Activated CD8-positive, alpha-beta memory T cell treated with anti-CD3 and anti-CD28 coated beads for 4 hours (primary cell): ENCODE measurements at regions not wholly inside any gene's neighbourhood (a gene's known extent, or its start where the extent isn't known, plus 50 kb on each side); places are given as distances from the start of the nearest gene placed in this dataset.
"Not testable (repeated sequence)": the region's sequence is repeated elsewhere in the genome, so short reads cannot be mapped to it uniquely, and the experiment has no call there.

Source experiments
- DNase-seq, 2 donors: peaks; one replicate each; pipeline ENCODE4 v3.0.0-alpha.2; 2020; ENCODE audit warnings: low read depth in 2 of 2

DNA sequence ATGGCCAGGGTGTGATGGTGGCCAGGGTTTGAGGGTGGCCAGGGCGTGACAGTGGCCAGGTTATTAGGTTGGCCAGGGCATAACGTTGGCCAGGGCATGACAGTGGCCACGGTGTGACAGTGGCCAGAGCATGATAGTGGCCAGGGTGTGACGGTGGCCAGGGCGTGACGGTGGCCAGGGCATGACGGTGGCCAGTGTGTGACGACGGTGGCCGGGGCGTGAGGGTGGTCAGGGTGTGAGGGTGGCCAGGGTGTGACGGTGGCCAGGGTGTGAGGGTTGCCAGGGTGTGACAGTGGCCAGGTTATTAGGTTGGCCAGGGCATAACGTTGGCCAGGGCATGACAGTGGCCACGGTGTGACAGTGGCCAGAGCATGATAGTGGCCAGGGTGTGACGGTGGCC lies 642.8 kb downstream of the TBC1D22A start:
- not testable (repeated sequence) for DNase-seq

DNA sequence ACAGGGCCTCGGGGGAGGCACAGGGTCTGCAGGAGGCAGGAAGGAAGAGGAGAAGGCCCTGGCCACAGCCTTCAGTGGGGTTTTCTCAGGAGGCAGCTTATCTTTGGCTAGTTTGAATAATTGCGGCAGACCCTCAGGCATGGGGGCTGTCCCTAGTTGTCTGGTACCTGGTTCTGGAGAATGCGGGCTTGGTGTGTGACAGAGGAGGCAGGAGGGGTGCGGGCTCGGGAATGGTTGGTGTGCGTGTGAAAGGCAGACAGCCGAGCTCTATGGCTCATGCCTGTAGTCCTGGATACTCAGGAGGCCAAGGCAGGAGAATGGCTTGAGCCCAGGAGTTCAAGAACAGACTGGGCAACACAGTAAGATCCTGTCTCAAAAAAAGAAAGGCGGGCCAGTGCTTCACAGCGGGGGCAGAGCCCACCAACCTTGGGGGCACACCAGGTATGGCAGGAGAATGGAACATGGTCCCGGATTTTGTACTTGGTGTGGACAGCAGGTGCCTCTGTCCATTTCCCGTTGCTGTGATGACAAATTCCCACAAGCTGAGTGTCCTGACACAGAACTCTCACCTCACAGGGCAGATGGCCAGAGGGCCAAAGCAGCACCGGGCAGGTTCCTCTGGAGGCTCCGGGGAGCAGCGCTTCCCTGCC lies 640.6 kb downstream of the TBC1D22A start:
- DNase-seq: no peak

DNA sequence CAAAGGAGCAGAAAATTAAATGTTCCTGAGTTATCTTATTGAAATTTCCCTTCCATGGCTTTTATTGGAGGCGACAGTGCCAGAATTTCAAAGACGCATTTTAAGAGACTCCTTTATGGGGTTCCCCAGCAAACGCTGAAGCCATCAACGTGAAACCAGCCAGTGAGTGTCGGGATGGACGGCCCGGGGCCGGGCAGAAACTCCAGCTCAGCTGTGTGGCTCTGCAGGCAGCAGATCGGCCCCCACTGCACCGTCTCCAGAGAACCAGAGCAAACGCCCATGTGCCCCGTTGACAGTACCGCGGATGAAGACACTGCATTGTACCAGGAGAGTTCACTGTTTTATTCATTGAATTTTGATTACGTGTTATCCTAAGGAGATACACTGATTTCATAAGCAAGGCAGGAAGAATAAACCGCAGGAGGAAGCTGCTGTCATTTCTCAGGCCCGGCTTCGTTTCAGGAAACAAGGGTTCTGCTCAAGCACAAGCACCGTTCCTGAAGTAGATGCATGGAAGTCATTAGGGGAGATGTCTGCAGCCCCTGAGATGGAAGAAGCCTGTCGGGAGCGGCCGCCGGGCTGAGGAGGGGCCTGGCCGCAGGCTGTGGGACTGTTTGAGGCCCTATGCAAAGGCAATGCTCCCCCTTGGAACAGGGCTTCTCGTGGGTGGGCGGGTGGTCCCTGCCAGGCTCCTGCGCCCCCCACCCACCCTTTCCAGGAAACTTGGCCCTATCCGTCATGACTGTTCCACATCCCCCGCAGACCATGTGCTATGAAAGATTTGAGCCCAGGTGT lies 639.7 kb downstream of the TBC1D22A start:
- no peak for DNase-seq

DNA sequence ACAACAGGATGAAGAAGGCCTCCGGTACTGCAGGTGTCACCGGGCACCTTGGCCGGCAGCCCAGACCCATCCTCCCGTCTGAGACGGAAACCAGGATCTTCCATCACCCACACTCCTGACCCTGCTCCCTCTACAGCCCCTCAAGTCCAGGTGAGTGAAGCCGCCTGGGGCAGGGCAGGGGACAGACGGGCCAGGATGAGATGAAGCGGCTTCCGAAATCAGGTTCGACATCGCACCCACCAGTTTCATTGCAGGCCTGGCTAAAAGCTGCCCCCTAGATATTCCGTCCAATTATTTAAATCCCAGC lies 639.1 kb downstream of the TBC1D22A start:
- no peak for DNase-seq

DNA sequence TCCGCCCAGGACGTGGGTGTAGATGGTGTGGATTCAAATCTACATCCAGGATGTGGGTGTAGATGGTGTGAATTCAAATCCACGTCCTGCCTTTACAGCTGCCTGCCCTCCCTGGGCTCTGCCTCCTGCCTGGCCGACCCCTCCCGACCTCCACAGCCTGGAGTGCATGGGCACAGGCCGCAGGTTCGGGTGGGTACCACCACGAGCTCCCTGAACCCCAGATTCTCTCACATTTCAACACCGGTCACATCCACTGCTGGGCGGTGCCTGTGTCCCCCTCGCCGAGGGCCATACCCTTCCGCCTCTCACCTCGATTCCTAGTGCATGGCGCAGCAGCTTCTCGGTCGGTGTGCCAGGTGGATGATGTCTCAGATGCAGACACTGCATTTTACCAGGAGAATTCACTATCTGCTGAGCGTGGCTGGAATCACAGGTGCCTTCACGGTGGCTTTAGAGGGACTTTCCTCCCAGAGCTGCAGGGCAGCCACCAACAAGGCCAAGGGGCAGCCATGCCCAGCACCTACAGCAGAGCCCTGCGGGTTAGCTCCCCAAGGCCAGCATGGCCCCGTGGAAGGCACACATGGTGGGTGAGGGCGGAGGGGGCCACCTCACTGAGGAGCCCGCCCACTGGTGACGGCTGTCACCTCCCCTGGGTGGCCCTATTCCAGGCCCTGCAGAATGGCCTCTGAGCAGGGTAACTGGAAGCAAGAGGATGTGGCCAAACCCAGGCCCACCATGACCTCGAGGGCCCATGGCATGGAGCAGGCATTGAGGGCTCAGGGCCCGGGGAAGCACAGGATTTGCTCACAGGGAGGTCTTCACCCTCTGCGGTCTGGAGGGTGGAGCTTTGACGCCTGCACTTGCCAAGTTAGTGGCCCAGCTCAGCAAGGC lies 638.5 kb downstream of the TBC1D22A start:
- DNase-seq: no peak

DNA sequence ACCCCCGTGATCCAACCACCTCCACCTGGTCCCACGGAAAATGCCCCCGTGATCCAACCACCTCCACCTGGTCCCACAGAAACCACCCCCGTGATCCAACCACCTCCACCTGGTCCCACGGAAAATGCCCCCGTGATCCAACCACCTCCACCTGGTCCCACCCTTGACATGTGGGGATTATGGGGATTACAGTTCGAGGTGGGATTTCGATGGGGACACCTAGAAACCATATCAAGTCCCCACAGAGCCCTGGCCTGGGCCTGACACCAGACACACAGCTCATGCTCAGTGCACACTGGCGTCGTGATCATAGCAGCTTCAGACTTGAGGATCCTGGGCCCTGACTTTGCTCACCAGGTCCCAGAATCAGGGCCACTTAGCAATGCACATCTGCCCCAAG lies 637.7 kb downstream of the TBC1D22A start:
- not testable (repeated sequence) for DNase-seq

DNA sequence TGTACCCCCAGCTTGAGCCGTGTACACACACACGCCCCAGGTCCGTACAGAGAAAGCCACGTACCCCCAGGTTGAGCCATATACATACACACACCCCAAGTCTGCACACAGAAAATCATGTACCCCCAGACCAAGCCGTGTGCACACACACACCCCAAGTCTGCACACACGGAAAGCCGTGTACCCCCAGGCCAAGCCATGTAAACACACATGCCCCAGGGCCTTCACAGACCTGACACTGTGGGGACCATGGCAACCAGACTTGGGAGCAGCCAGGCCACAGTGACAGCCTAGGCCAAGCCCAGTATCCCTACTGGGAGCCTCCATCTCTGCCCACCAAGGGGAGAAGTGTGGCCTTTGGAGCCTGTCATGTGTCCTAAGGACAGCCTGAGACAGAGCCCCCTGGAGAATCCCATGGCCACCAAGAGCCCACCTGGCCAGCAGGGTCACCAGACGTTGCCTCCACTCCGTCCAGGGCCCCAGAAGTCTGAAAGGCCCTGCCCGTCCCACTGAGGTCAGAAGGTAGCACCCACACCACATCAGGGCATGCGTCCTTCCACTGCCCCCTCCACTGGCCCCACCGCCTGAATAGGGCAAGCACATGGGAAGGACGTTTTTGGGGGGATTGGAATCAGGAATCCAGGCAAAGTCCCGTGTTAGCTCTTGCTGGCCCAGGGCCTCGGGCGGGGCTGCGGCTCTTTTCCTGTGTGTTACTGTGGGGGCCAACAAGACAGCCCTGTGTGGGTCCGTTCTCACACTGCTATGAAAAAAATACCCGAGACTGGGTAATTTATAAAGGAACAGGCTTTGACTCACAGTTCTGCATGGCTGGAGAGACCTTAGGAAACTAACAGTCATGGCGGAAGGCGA lies 636.7 kb downstream of the TBC1D22A start:
- no peak for DNase-seq

- DNase-seq: no peak
Observed at GRCh38 chr22:47398491-47398890, 636.0 kb downstream of the TBC1D22A start.

DNA sequence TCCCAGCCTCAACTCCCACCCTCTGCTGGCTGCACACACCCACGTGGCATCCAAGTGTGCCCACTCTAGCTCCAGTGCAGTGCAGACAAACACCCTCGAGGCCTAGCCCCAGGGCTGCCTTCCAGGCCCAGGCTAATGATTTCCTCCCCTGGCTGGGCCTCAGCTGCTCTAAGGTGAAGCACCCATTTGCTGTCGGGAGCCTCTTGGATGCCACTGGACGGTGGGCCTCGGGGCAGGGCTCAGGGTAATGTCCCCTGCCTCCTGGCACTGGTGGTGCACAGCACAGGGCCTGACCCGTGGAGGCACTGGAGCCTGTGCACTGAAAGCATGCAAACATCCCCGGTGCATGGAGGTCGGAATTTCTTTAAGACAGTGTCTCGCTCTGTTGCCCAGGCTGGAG lies 635.2 kb downstream of the TBC1D22A start:
- no peak for DNase-seq

- no peak for DNase-seq
Observed at GRCh38 chr22:47396515-47396914, 634.1 kb downstream of the TBC1D22A start.

- no peak for DNase-seq
Observed at GRCh38 chr22:47396105-47396504, 633.7 kb downstream of the TBC1D22A start.

DNA sequence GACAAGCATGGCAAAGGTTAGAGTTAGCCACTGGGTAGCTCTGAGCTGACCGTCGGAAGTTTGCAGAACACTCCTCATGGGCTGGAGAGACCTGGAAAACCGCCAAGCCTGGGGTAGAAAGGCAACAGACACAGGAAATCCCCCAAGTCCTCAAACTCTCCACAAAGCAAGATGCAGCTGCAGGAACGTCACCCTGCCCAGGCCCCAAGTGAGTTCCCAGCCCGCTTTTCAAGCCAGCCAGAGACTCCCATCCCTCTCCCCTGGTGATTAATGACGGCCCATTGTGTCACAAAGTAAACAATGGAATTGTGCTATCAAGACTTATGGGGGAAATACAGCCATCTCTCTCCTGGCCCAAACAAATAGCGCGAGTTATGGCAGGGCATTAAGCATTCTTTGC lies 633.0 kb downstream of the TBC1D22A start:
- no peak for DNase-seq

GRCh38 chr22:47394504-47395440 lies 632.3 kb downstream of the TBC1D22A start:
- no peak for DNase-seq

DNA sequence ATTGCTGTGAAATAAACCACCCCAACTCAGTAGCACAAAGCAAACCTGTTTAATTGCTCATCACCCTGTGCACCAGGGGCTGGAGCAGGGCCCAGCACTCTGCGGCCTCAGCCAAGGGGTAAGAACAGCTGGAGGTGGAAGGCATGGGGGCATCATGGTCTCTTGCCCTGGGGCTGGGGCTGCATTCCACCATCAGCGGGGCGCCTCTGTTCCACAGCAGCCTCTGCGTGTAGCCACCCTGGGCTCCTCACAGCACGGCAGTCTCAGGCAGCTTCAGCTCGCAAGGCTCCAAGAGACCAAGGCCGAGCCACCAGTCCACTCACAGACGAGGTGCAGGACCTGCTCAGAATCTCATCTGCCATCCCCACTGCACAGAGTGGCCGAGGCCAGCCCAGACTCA lies 630.7 kb downstream of the TBC1D22A start:
- DNase-seq: no peak

DNA sequence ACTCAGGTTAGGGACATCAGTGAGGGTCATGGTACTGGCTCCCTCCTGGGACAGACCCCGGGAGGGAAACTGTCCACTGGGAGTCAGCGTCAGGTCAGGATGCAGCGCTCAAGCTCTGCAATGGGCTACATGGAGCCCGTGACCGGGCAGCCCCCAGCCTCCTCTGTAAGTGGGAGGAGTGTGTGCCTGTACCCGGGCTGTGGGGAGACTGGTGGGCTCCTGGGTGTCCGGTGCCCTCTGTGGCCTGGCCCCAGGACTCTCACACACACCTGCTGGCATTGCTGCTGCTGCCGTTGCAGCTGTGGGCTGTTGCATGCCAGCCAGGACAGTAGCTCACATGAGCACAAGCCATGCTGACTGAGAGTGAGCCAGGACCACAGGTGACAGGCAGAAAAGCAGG lies 630.3 kb downstream of the TBC1D22A start:
- DNase-seq: no peak

- DNase-seq: no peak
Observed at GRCh38 chr22:47392054-47392347, 629.6 kb downstream of the TBC1D22A start.

DNA sequence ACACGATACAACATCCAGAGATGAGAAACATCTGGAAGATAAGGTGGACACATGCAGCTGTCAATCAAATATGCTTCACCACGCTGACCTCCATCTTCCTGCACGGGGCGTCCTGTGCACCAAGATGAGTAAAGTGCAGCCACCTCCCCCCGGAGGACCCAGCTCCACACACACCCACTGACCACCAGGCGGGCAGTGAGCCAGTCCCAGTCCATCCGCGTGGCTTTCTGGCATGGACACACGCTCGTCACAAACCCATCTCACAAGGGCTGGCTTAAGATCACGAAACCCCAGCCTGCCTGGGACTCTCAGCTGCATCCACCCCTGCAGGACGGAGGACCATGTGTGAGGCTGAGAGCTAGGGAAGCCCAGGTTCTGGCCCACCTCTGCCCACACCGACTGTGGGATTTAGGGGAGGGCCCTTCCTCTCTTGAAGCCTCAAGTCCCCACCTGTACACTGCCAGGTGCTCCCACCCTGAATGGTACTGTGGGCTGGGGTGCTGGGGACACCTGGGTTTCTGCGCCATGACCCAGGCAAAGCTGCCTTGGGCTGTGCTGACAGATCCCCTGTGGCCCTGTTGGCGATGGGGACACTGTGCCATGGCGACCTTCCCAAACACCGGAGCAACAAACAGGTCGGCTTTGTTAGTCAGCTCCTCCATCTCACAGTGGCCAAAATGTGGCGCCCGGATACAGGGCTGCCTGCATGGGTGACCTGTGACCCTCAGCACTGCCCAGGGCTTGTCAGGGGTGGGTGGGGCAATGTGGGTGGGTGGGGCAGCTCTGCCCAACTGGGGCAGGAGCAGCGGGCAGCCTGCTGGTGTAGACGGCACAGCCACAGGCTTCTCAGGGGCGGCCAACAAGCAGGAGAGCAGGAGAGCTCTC lies 629.0 kb downstream of the TBC1D22A start:
- no peak for DNase-seq

GRCh38 chr22:47390026-47390970 lies 627.8 kb downstream of the TBC1D22A start:
- no peak for DNase-seq

- DNase-seq: no peak
Observed at GRCh38 chr22:47389201-47389600, 626.8 kb downstream of the TBC1D22A start.
